NCI-H345 treated with DMSO at 0.1 percent for 48 hours (cell line): ENCODE measurements at regions not wholly inside any gene's neighbourhood (a gene's known extent, or its start where the extent isn't known, plus 50 kb on each side); places are given as distances from the start of the nearest gene placed in this dataset.

Experiments
- DNase-seq: peaks from one replicate; lab custom pipeline; 2025; ENCODE audit not compliant: unreplicated experiment; lab: John Stamatoyannopoulos, UW

DNA sequence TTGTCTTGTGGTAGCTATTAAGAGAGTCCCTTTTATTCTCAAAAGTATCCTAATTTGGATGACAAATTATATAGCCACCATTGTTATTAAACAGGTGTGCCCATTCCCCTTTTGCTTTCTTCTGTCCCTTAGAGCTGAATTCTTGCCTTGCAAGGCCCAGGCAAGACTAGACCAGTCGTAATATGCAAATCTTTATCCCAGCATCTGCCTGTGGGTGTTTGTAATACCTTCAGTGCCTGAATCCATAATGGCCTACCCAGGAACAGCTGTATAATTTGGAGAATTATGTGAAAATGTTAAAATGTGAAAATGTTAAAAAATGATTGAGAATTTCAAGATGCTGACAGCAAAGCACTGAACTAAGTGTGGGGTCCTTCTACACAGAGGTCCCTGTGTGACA, 403.0 kb upstream of the RBMS3 start:
- no peak for DNase-seq

- DNase-seq, result no peak
These were observed 390.5 kb upstream of the RBMS3 start for GRCh38 chr3:28890373-28890772.

DNA sequence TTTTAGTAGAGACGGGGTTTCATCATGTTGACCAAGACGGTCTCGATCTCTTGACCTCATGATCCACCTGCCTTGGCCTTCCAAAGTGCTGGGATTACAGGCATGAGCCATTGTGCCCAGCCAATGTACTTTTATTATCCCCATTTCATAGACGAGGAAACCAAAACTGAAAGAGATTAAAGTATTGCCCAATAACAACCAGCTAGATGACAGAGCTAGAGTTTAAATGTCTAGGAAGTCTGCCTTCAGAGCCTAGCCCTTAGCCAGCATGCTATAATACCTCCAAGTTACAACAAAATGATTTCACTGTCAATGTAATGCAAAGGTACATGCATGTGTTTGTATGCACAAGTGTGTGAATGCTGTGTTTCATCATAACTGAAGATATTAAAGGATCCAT, 389.4 kb upstream of the RBMS3 start:
- no peak for DNase-seq

- no peak for DNase-seq
These were observed 380.6 kb upstream of the RBMS3 start for GRCh38 chr3:28900301-28900700.

DNA sequence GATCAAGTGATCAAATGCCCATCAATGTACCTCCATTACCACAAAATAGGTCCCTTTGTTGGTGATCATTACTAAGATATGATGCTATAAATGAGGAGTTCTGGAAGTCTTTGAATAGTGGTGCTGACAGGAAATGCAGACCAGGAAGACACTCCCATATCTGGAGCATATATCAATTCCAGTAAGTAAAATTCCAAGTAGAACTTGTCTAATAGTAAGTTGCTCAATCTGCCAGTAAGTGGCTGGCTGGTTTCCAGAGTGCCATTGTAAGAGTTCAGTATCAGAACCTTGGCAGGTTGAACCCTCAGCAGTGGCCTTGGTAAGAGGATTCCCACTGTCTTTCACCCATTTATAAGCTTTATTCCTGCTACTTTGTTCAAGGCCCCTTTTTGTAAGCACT, 379.9 kb upstream of the RBMS3 start:
- DNase-seq, result no peak

DNA sequence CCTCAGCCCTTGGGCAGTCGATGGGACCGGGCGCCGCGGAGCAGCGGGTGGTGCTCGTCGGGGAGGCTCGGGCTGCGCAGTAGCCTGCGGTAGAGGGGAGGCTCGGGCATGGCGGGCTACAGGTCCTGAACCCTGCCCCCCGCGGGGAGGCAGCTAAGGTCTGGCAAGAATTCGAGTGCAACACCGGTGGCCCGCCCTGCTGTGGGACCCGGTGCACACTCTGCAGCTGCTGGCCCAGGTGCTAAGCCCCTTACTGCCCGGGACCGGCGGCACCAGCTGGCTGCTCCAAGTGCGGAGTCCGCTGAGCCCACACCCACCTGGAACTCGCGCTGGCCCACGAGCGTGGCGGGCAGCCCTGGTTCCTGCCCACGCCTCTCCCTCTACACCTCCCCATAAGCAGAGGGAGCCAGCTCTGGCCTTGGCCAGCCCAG, 377.7 kb upstream of the RBMS3 start:
- no peak for DNase-seq

- no peak for DNase-seq
These were observed 375.1 kb upstream of the RBMS3 start for GRCh38 chr3:28905798-28906197.

DNA sequence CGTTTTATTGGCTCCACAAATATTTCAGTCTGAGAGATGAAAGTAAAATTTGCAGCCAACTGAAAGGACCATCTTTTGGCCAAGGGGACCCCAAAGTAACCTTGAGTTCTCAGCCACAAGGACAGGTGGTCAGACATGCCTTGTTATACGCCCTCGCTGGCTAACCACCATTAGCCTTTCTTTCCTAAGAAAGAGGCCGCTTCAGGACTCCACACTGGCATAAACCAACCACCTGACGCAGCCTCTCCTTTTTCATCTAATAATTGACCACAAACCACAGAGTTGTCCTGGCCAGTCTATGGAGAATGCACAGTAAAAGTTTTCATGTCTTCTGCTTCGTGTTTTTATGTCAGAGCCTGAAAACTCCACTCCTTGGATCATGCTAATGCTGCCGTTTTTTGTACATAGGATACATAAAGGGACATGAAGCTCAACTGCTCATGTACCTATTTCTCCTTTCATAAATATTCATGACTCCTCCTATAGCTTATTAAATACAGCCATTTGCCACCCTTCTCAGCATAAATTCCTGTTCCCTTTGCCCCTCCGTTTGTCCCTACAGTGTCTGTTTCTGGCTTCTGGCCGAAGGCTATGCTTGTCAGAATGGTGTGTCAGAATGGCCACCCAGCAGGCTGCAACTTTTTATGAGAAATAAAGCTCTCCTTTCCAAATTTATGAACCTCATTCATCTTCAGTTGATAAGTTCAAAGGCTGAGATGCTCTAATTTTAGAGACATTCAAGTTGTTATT, 374.1 kb upstream of the RBMS3 start:
- DNase-seq, result no peak

- DNase-seq, result no peak
These were observed 373.3 kb upstream of the RBMS3 start for GRCh38 chr3:28907616-28908015.

DNA sequence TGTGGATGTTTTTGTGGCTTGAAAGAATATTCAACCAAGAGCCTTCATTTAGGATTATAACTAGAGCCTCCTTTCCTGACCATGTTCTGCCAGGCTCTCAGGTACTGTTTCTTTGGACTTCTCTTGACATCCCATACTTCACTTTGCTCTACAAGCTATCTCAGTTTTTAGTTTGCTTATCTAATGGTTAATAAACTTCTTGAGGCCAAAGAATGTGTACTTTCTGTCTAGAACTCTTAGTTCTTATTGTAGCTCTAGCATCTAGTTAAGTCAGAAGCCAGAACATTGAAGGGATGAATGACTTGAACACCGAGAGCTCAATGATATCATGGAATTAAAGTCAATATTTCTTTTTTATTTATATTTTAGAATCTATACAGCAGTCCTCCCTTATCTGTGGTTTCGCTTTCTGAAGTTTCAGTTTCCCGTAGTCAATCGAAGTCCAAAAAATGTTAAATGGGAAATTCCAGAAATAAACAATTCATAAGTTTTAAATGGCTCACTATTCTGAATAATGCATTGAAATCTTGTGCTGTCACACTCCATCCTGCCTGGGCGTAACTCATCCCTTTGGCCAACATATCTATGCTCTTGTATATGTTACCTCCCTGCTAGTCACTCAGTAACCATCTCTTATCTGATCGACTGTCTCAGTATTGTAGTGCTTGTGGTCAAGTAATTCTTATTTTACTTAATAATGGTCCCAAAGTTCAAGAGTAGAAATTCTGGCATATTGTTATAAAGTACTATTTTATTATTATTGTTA, 368.6 kb upstream of the RBMS3 start:
- DNase-seq, result no peak

- DNase-seq, result no peak
These were observed 364.9 kb upstream of the RBMS3 start for GRCh38 chr3:28915741-28916500.

DNA sequence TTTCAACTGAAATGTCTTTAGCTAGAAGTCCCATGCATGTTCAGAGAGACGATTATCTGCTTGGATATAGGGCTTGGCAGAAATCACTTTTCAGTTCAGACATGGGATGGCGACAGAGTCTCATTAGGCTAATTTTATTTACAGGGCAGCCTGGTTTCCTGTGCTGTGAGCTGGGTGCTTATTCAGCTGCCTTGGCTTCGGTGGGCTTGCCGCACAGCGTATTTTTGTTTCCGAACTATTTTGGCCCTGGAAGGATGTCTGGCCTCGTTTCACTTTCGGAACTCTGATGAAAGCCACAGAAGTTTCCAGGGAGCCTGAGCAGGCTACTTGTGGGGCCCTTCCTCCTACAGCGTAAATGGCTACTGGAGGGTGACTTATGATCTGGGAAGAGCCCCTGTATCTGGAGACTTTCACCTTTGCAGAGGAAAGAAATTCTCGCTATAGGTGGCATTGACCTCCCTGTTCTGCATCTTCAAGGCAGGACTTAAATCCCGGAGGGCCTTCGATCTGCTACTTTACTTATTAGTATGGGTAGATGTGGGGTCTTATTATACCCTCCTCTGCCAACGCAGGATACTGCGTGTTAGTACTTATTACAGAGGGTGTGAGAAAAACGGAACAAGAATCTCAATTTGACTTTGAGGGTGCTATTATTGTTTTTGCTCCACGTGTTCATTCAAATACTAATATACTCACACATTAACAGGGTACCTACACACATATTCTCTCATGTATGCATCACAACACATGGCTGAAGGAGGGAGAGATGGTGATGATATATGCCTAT, 364.0 kb upstream of the RBMS3 start:
- DNase-seq, result no peak

DNA sequence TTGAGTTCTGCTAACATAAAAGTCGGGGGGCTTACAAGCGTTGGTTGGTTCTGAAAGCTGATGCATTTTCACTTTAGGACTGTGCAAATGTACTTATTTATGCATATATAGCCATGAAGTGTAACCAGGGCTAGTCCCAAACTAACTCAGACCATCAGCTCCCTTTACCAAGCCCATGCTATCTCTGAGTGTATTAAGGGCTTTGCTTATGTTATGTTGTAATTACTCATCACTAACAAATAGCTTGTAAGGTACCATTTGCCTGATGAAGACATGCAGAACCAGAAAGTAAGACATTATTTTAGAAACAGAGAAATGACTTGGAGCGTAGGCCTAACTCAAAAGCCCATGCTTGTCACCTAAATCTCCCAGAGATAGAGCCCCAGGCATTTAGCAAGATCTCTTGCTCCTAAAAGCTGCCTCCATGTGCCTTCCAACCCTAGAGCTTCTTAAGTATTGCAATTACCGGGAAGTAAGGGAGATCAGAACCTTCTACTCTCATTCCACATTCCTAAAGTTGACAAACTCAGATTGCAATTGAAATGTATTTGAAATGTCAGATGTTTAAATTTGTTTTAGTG, 362.9 kb upstream of the RBMS3 start:
- no peak for DNase-seq

DNA sequence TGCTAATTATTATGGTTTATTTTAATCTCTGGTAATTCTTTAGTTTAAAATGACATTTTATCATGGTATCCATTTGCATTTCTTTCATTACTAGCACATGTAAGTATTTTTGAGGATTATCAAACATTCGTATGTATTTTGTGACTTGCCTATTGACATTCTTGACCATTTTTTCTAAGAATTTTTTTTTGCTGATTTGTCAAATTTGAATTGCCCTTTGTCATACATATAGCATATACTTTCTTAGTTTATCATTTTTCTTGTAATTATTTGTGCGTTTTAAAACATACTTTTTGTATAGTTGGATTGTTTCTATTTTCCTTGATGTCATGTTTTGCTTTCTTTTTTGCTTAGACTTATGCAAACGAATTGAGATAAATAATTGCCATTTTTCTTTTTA, 358.5 kb upstream of the RBMS3 start:
- no peak for DNase-seq

- no peak for DNase-seq
These were observed 356.9 kb upstream of the RBMS3 start for GRCh38 chr3:28923994-28924393.

GRCh38 chr3:28924744-28925360, 356.0 kb upstream of the RBMS3 start:
- no peak for DNase-seq

DNA sequence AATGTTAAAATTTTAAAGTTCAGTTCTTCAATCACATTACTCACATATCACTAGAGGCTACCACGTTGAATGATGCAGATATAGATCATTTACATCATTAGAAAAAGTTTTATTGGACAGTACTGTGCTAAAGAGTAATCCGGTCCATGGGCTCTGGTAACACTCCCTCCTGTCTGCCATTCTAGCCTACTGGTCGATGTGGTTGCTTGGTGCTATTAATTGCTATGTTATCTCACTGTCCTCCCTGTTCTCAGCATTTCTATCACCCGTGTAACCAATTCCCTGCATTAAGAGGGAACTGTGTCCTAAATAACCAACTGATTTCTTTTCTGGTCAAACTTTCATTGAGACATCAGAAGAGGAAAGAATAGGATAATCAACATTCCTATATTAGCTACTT, 347.5 kb upstream of the RBMS3 start:
- no peak for DNase-seq

DNA sequence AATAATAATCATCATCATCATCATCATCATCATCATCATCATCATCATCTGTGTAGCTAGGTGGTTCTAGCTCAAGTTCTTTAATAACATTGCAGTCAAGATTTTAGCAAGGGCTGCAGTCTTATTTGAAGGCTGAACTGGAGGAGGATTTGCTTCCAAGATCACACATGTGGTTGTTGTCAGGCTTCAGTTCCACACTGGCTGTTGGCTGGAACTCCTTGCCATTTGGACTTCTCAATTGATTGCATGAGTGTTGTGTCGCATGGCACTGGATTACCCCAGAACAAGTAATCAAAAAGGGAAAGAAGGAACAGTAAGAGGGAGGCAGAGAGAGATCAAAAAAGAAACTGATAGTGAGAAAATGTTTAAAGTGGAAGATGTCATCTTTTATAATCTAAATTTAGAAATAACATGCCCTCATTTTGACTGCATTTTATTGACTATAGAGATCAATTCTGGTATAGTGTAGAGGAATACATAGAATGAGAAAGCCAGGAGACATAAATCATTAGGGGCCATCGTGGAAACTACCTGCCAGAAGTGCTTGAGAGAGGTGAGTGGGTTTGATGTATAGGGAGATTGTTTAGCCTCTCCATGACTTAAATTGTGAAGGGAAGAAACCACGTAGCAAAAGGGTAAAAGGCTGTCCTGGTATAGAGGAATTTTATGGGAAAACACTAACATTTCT, 346.6 kb upstream of the RBMS3 start:
- DNase-seq, result no peak

DNA sequence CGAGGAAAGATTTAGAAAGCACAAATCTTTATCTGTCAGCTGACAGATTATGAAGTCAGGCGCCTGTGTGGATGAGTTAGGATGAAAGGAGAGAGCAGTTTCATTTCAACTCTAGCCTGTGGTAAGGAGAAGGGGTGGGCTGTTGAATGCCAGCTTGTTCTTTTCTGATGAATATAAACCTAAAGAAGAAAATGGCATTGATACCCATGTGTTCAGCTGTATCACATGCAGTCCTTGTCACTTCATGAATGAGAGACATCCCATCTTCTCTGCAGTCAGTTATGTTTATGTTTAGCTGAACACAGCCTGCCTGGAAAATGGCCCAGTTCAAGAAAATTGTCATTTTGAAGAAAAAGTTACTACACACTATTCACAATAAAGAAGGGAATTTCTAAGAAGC, 345.7 kb upstream of the RBMS3 start:
- no peak for DNase-seq

- no peak for DNase-seq
These were observed 344.7 kb upstream of the RBMS3 start for GRCh38 chr3:28936154-28936553.
